ENCODE measurements at regions not wholly inside any gene's neighbourhood (a gene's known extent, or its start where the extent isn't known, plus 50 kb on each side); places are given as distances from the start of the nearest gene placed in this dataset.

GRCh38 chr7:52877240-52877639 is 158.2 kb upstream of the POM121L12 start:
- DNase-seq: no peak

- no peak for DNase-seq
These were observed 159.0 kb upstream of the POM121L12 start for GRCh38 chr7:52876402-52876801.

DNA sequence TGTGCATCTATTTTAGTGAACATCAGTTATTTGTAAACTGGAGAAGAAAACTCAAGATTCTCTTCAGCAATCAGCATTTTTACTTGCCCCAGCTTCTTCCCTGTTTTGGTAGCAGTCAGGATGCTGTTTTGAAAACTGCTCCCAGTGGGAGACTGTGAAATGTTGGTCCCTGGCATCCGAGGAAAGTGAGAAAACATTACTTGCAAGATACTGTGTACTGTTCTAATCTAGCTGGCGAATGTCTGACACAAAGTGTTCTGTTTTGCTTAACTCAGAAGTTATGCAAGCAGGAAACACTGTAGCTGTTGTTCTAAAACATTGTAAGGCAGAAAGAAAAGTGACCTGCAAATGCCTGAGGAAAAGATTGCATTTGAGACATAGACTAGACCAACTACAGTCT is 171.8 kb upstream of the POM121L12 start:
- DNase-seq: no peak

GRCh38 chr7:52862321-52862720 is 173.1 kb upstream of the POM121L12 start:
- DNase-seq: no peak

DNA sequence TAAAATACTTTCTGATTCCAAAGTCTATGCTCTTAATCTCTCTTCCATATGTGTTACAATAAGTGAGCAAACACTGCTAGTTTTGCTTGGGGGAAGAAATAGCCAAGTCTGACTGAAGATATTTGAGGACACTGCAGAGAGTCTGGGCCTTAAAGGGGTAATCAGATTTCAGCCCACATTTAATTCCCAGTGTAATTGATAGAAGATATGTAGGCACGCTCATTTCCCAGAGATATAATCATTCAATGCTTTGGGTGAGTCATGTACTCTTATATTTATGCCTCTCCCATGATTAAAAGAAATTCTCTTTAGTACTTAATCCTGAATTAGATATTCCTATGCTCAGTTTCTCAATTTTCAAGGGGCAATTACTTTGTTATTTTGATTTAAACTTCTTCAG is 178.1 kb upstream of the POM121L12 start:
- DNase-seq: no peak

DNA sequence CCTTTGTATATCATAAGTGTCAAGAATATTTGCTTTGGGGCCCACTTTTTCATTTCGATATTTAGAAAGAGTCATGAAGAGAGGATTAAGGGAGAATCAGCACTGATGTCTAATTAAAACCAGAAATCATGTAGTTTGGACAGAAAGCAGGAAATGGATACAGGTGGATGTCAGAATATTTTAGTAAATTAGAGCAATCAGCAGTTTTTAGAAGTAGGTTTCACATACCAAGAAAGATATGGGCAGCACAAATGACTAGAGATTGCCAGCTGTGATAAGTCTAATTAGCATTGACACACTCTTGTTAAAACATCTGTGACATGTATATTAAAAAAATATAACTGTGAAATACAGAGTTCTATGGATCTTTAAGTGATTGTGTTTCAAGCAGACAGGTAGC is 180.8 kb upstream of the POM121L12 start:
- DNase-seq: no peak

GRCh38 chr7:52851547-52851946 is 183.9 kb upstream of the POM121L12 start:
- no peak for DNase-seq

DNA sequence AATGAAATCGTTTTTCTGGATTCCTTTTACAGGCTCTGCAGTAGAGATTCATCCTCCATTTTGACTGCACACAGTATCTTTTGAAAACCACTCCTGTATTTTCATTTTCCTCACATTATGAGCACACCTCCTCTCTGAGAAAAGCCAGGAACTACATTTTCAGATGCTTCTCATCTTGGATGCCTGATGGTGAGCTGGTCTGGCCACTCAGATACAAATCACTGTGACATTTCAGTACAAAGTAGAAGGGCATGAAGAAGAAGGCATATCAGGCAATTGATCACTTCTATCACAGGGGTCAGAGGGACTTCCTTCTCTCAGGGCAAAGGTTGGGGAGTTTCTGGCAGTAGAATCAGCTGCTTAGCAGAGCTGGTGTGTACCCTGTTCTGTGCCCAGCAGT is 192.0 kb upstream of the POM121L12 start:
- DNase-seq: no peak

GRCh38 chr7:52842202-52842900 is 193.1 kb upstream of the POM121L12 start:
- no peak for DNase-seq

DNA sequence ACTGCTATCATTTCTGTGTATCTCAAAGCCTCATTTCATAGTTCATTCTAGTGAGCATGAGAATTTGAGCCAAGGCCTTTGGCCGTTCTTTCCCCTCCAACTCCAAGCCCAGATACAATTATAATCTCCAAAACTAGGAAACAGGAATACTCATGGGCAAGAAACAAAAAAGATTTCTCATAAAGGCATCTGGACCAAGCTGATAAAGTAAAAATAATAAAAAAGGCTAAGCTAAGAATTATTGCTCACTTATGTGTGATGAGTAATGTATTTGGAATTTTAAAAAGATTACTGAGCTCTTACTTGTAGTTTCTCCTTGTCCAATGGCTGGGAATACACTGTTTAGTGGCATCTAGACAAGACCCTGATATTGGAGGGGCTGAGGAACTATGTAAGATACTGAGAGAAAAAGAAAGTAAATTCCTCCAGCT is 196.4 kb upstream of the POM121L12 start:
- no peak for DNase-seq

- DNase-seq: no peak
These were observed 204.1 kb upstream of the POM121L12 start for GRCh38 chr7:52831321-52831720.

DNA sequence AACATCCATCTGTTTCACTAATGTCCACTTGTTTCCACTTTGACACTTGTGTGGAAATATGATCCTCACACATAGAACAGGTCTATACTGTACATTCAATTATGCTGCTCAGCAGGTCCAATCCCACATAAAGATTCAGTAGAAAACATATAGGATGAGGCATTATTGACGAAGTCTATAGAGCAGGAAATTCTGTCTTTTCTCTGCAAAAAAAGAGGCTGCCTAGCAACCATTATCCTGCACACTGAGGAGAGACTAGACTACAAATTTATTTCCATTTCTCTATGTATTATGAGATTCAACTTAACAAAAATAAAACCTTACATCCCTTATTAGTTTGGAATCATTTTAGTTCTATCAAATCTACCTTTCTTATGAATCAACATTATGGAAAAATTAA is 204.6 kb upstream of the POM121L12 start:
- DNase-seq: no peak

DNA sequence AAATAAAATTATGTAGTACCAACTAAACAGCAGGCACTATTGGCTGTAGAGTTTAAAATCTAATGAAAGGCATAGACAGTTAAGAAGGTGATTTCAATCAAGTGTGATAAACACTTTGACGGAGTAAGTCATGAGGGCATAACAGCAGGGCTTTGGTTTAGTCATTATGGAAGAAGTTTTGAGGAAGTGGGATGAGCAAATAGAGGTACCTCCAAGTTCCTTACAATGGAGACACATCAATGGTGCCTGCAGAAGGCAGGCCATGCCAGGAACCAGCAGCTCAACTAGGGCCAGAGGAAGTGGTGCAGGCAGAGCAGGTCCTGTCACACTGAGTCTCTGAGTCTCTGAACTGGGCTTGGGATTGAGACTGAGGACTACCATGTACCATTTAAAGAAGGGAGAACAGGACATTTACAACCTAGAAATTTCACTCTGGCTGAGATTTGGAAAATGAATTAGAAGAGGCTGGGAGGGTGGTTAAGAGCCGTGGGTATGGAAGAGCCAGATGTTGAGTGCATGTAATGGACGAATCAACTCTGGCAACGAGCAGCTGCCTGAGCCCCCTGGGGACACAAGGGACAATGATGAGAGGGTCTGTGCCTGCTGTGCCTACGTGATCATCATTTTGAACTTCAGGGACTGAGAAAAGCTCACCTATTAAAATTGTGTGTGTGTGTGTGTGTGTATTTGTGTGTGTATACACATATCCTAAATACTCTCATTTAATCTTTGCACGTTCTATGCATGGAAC is 208.7 kb upstream of the POM121L12 start:
- no peak for DNase-seq

DNA sequence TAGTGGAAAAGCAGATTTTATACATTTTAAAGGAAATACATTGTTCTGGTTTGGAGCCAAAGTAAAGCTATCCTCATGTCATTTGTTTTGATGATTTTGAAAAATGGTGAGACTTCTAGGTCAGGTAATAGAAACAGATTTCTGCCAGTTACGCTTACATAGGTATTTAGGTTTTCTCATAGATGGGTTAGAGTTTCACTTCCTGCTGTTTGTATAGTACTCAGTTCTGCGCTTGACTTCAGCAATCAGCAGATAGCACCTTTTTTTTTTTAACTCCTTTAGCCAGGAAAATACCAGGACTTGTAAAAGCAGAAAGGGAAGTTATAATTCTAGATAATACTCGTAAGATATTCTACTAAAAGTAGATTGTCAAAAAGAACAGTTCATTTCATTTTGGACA is 209.8 kb upstream of the POM121L12 start:
- no peak for DNase-seq

DNA sequence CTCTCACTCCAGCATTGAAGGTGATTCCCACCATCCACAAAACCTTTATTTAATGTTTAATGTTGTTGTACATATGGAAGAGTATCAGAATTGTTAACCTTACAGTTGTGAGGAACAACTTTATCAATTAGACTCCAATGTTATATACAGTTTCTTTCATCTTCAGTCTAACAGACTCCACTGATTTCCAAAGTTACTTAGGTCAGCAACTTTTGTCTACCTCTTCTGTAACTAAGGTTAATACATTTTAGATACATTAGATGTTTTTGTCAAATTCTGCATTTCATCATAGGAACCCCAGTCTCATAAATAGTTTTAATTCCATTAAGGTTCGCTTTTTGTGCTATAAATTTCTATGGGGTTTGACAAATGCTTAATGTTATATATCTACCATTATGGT is 223.9 kb upstream of the POM121L12 start:
- DNase-seq: no peak

DNA sequence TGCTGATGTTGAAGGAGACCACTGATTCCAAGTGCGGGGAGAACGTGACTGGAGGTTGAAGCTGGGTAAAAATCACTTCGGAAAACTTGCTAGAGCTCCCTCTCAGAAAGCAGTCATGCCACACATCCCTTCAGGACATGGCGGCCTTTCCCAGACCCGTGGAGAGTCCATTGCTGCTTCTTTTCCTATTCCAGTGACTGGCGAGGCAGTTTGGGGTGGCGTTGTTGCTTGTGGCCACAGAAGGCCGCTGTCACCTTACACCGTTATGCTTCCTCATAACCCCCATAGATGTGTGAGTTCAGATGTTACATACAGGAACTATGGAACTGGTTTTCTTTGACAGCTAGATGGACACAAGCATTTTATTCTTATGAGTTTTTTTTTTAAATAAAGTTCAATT is 235.6 kb upstream of the POM121L12 start:
- no peak for DNase-seq

DNA sequence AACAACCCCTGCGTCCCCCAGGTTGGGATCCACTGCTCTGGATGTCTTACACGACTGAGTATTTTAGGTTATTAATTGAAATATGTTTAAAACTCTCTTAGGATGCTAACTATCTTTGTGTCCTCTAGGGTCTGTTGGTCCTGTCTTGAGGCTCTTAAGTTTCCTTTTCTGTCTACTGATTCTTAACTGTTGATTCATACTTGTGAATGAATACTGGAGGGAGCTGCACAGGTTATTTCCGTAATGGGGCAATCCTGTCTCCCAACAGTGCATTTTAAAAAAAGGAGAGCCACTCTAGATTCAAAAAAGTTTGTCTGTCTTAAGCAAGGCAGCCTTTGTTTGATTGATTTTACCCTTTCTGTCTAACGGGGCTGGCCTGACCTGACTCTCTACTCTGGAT is 237.6 kb upstream of the POM121L12 start:
- DNase-seq: no peak

DNA sequence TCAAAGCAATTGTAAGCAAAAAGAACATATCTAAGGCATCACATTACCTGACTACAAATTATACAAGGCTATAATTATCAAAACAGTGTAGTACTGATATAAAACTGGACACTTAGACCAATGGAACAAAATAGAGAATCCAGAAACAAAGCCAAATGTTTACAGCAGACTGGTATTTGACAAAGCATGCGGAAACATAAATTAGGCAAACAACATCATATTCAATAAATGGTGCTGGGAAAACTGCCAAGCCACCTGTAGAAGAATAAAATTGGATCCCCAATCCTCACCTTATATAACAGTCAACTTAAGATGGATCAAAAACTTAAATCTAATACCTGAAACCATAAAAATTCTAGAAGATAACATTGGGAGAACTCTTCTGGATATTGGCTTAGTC is 240.8 kb upstream of the POM121L12 start:
- DNase-seq: no peak

GRCh38 chr7:52791176-52791700 is 244.2 kb upstream of the POM121L12 start:
- DNase-seq: no peak

DNA sequence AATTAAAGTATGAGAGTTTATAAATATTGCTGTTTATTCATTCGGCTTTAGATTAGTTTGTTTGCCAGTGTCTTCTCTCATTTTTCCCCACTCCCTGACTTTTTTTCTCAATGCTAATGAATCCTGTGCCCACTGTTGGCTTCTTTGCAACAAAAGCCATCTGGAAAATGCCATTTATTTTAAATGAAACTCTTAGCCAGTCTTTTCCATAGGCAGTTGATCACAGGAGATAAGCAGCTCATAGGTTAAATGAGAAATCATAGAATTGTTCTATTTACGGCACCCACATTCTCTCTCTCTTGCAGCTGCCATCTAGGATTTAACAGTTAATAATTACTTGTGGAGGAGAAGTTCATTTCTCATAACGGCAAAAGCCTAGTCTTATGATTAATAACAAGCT is 249.3 kb upstream of the POM121L12 start:
- DNase-seq: no peak

DNA sequence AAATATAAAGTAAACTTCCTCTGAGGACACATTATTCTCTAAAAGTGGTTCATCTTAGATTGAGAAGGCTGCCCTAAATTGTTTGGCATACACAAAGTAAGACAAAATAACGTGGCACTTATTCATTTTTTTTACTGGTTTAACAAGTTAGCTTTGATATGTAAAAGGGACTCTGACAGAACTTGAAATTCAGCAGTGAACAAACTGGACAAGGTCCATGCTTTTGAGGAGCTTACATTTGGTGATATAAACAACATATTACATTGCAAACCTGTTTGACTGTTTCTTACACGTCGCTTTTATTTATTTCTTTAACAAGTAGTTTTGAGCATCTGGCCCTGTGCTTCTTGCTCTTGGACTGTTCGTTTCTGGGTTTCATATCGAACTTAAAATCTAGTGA is 253.1 kb upstream of the POM121L12 start:
- no peak for DNase-seq

DNA sequence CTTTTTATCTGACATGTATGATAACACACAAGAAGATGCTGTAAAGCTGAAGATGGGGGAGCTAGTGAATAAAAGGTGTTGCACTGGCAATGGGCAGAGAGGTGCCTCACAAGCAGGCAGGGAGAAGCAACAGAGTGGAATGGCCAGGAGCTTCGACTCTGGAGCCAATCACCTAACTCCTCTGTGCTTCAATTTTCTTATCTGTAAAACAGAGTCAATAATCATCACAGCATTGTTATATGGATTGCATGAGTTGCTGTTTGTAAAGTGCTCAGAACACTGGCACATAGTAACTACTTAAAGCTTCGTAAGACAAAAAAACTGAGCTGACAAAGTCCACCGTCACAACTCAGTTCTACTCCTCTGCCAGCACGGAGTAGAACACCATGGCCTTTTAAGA is 254.2 kb upstream of the POM121L12 start:
- DNase-seq: no peak

- no peak for DNase-seq
These were observed 256.4 kb upstream of the POM121L12 start for GRCh38 chr7:52779004-52779403.

DNA sequence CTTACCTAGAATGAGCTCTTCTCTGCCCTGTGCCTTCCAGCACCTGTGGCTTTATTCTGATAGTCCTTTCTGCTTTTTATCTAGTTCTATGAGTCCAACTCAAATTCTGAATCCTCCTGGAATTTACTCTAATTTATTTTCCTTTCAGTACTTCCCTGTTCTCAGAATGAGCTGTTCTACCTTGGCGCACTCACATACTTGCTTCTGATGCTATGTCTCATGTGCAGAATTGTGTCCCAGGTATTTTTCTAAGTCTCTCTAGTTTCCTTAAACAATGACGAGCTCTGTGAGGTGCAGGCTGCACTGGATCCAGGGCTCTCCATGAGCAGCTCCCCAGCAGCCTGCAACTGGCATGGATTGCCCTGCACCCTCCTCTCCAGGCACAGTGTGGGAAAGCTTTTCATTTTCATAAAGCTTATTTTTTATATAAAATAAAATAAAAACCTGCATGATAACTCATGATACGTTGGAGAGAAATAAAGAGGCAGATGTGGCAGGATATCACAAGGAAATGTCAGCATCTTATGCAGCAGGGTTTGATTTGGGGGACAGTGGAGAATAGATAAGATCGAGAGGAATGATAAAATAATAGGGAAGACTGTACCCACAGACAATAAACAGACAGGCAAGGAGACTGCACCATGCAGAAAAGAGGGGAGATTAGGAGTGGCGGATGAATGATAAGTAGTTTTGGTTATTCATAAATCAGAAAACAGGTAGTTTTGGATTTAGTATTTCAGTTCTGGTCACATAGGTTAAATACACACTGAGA is 258.2 kb upstream of the POM121L12 start:
- no peak for DNase-seq

Data from hippocampal formation (tissue), 2 donors.